BLaER1 treated with 17β-estradiol and CSF1 and Interleukin-3, amounts not matched to agents 10 nM and 100 nM (cell line): ENCODE measurements at regions not wholly inside any gene's neighbourhood (a gene's known extent, or its start where the extent isn't known, plus 50 kb on each side); places are given as distances from the start of the nearest gene placed in this dataset.
"Not testable (repeated sequence)": the region's sequence is repeated elsewhere in the genome, so short reads cannot be mapped to it uniquely, and the experiment has no call there.

ENCODE experiments used
- H3K27ac ChIP-seq, 11 experiments: shearing (Covaris generic); formaldehyde crosslinking; 2 replicates each; pipeline ENCODE4 v1.8.1; 2022
- H3K27me3 ChIP-seq, 11 experiments: shearing (Covaris generic); formaldehyde crosslinking; 2 replicates each; pipeline ENCODE4 v1.8.1; 2022
- H3K36me3 ChIP-seq, 11 experiments: shearing (Covaris generic); formaldehyde crosslinking; 2 replicates each; pipeline ENCODE4 v1.8.1; 2022
- H3K4me1 ChIP-seq, 10 experiments: shearing (Covaris generic); formaldehyde crosslinking; 2 replicates each; pipeline ENCODE4 v1.8.1; 2022
- H3K4me2 ChIP-seq, 11 experiments: shearing (Covaris generic); formaldehyde crosslinking; 2 replicates each; pipeline ENCODE4 v1.8.1; 2022
- H3K4me3 ChIP-seq, 10 experiments: shearing (Covaris generic); formaldehyde crosslinking; 2 replicates each; pipeline ENCODE4 v1.8.1; 2022
- H3K9ac ChIP-seq, 11 experiments: shearing (Covaris generic); formaldehyde crosslinking; 2 replicates each; pipeline ENCODE4 v1.8.1; 2022
- H3K9me3 ChIP-seq, 11 experiments: shearing (Covaris generic); formaldehyde crosslinking; replicated peaks in 1 of 11; 2 replicates each; pipeline ENCODE4 v1.8.1; 2022
- H4K20me1 ChIP-seq, 11 experiments: shearing (Covaris generic); formaldehyde crosslinking; 2 replicates each; pipeline ENCODE4 v1.8.1; 2022
- Cebpa-rat ChIP-seq, 11 experiments: shearing (Covaris generic); IDR thresholded peaks; 2 replicates each; pipeline ENCODE4 v1.8.1; 2022

GRCh38 chrX:34805951-34806350 lies 136.6 kb upstream of the FAM47B start:
- Histone ChIP-seq H4K20me1 (no peaks in the 10 kb centered on the region), H3K4me2 (no peak overlapping the region), H3K4me1 (peaks cover 0 to 7% (median 0%) of the 10 kb centered on the region in 10 experiments; a peak in 1 of 20 replicates), H3K27ac (no peak overlapping the region), H3K9ac (no peak overlapping the region), H3K4me3 (no peak overlapping the region), H3K9me3 (peaks cover 24 to 45% (median 33%) of the 10 kb centered on the region in 11 experiments), H3K27me3 (peaks cover 56 to 85% (median 67%) of the 10 kb centered on the region in 11 experiments), H3K36me3 (no peaks in the 10 kb centered on the region)
- no peak for TF ChIP-seq Cebpa-rat (IDR thresholded peaks at IDR 0.05)

- H3K27me3 ChIP-seq: peaks cover 65 to 100% (median 83%) of the 10 kb centered on the region in 11 experiments
- TF ChIP-seq Cebpa-rat (IDR thresholded peaks at IDR 0.05): no peak
- H3K4me3 ChIP-seq: no peak overlapping the region
- no peaks in the 10 kb centered on the region for H4K20me1 ChIP-seq
- H3K36me3 ChIP-seq: no peaks in the 10 kb centered on the region
- peaks cover 1 to 18% (median 6%) of the 10 kb centered on the region in 11 experiments; a peak in 16 of 22 replicates for H3K9me3 ChIP-seq
- no peak overlapping the region for H3K27ac ChIP-seq
- H3K4me2 ChIP-seq: no peak overlapping the region
- H3K4me1 ChIP-seq: peaks cover 0 to 7% (median 0%) of the 10 kb centered on the region in 10 experiments; a peak in 1 of 20 replicates
- H3K9ac ChIP-seq: no peak overlapping the region
Measured at GRCh38 chrX:34809096-34809495, 133.5 kb upstream of the FAM47B start.

- no peaks in the 10 kb centered on the region for H4K20me1 ChIP-seq
- no peaks in the 10 kb centered on the region for H3K36me3 ChIP-seq
- peaks cover 0 to 7% (median 0%) of the 10 kb centered on the region in 10 experiments; a peak in 1 of 20 replicates for H3K4me1 ChIP-seq
- no peak overlapping the region for H3K9ac ChIP-seq
- H3K4me3 ChIP-seq: no peak overlapping the region
- H3K27ac ChIP-seq: no peak overlapping the region
- no peak overlapping the region for H3K4me2 ChIP-seq
- H3K9me3 ChIP-seq: peaks cover 0 to 5% (median 0%) of the 10 kb centered on the region in 11 experiments; a peak in 2 of 22 replicates
- no peak for TF ChIP-seq Cebpa-rat (IDR thresholded peaks at IDR 0.05)
- peaks cover 72 to 100% (median 90%) of the 10 kb centered on the region in 11 experiments for H3K27me3 ChIP-seq
Measured at GRCh38 chrX:34810364-34810763, 132.2 kb upstream of the FAM47B start.

GRCh38 chrX:34810916-34811315 lies 131.7 kb upstream of the FAM47B start:
- Histone ChIP-seq H3K36me3 (no peaks in the 10 kb centered on the region), H3K4me3 (no peak overlapping the region), H3K9ac (no peak overlapping the region), H3K9me3 (no peaks in the 10 kb centered on the region; a peak in 1 of 22 replicates), H3K27ac (no peak overlapping the region), H4K20me1 (no peaks in the 10 kb centered on the region), H3K27me3 (peaks cover 75 to 100% (median 90%) of the 10 kb centered on the region in 11 experiments), H3K4me2 (no peak overlapping the region), H3K4me1 (peaks cover 0 to 7% (median 0%) of the 10 kb centered on the region in 10 experiments; a peak in 1 of 20 replicates)
- TF ChIP-seq Cebpa-rat (IDR thresholded peaks at IDR 0.05): no peak

- no peak overlapping the region for H3K9ac ChIP-seq
- no peaks in the 10 kb centered on the region for H4K20me1 ChIP-seq
- H3K27me3 ChIP-seq: peaks cover 71 to 100% (median 96%) of the 10 kb centered on the region in 11 experiments
- no peak overlapping the region for H3K4me2 ChIP-seq
- H3K4me3 ChIP-seq: no peak overlapping the region
- peaks cover 5 to 9% (median 7%) of the 10 kb centered on the region in 11 experiments; a peak in 14 of 22 replicates for H3K9me3 ChIP-seq
- H3K36me3 ChIP-seq: no peaks in the 10 kb centered on the region
- no peak for TF ChIP-seq Cebpa-rat (IDR thresholded peaks at IDR 0.05)
- peaks cover 0 to 7% (median 0%) of the 10 kb centered on the region in 10 experiments; a peak in 1 of 20 replicates for H3K4me1 ChIP-seq
- no peak overlapping the region for H3K27ac ChIP-seq
Measured at GRCh38 chrX:34813618-34814017, 129.0 kb upstream of the FAM47B start.

GRCh38 chrX:34826964-34827363 lies 115.6 kb upstream of the FAM47B start:
- H3K27me3 ChIP-seq: peaks cover 29 to 72% (median 53%) of the 10 kb centered on the region in 11 experiments; a peak in 21 of 22 replicates
- no peak overlapping the region for H3K4me2 ChIP-seq
- H3K36me3 ChIP-seq: no peaks in the 10 kb centered on the region
- no peak for TF ChIP-seq Cebpa-rat (IDR thresholded peaks at IDR 0.05)
- H3K27ac ChIP-seq: no peak overlapping the region
- H3K9ac ChIP-seq: no peak overlapping the region
- H3K4me1 ChIP-seq: no peaks in the 10 kb centered on the region
- H3K4me3 ChIP-seq: no peak overlapping the region
- H3K9me3 ChIP-seq: no peaks in the 10 kb centered on the region; a peak in 1 of 22 replicates
- H4K20me1 ChIP-seq: no peaks in the 10 kb centered on the region

- no peak overlapping the region for H3K27ac ChIP-seq
- H3K36me3 ChIP-seq: no peaks in the 10 kb centered on the region
- TF ChIP-seq Cebpa-rat (IDR thresholded peaks at IDR 0.05): no peak
- no peak overlapping the region for H3K4me3 ChIP-seq
- H4K20me1 ChIP-seq: no peaks in the 10 kb centered on the region
- H3K4me1 ChIP-seq: no peaks in the 10 kb centered on the region
- H3K27me3 ChIP-seq: peaks cover 6 to 79% (median 43%) of the 10 kb centered on the region in 11 experiments; a peak in 20 of 22 replicates
- H3K9ac ChIP-seq: no peak overlapping the region
- H3K4me2 ChIP-seq: no peak overlapping the region
- H3K9me3 ChIP-seq: peaks cover 18 to 29% (median 22%) of the 10 kb centered on the region in 11 experiments
Measured at GRCh38 chrX:34839451-34839850, 103.1 kb upstream of the FAM47B start.

- H4K20me1 ChIP-seq, H3K4me2 ChIP-seq, H3K4me3 ChIP-seq, H3K4me1 ChIP-seq, H3K9ac ChIP-seq, H3K27ac ChIP-seq, H3K36me3 ChIP-seq: not testable (repeated sequence)
- peaks cover 18 to 29% (median 22%) of the 10 kb centered on the region in 11 experiments for H3K9me3 ChIP-seq
- peaks cover 15 to 79% (median 48%) of the 10 kb centered on the region in 11 experiments; a peak in 20 of 22 replicates for H3K27me3 ChIP-seq
Measured at GRCh38 chrX:34841205-34841604, 101.4 kb upstream of the FAM47B start.

- no peaks in the 10 kb centered on the region for H4K20me1 ChIP-seq
- H3K4me1 ChIP-seq: no peaks in the 10 kb centered on the region
- H3K4me2 ChIP-seq: no peak overlapping the region
- no peak for TF ChIP-seq Cebpa-rat (IDR thresholded peaks at IDR 0.05)
- H3K36me3 ChIP-seq: no peaks in the 10 kb centered on the region
- no peak overlapping the region for H3K4me3 ChIP-seq
- H3K9ac ChIP-seq: no peak overlapping the region
- 0 out of 22 replicates have a peak, but pooled peaks cover 0 to 5% (median 0%) of the 10 kb centered on the region in 11 experiments for H3K9me3 ChIP-seq
- H3K27me3 ChIP-seq: peaks cover 58 to 96% (median 82%) of the 10 kb centered on the region in 11 experiments
- H3K27ac ChIP-seq: no peak overlapping the region
Measured at GRCh38 chrX:34848281-34848680, 94.3 kb upstream of the FAM47B start.

GRCh38 chrX:34849371-34849770 lies 93.2 kb upstream of the FAM47B start:
- Histone ChIP-seq H3K27me3 (peaks cover 68 to 97% (median 92%) of the 10 kb centered on the region in 11 experiments), H4K20me1 (no peaks in the 10 kb centered on the region), H3K36me3 (no peaks in the 10 kb centered on the region), H3K4me3 (no peak overlapping the region), H3K4me2 (no peak overlapping the region), H3K9ac (no peak overlapping the region), H3K27ac (no peak overlapping the region), H3K4me1 (no peaks in the 10 kb centered on the region), H3K9me3 (0 out of 22 replicates have a peak, but pooled peaks cover 0 to 5% (median 0%) of the 10 kb centered on the region in 11 experiments)
- TF ChIP-seq Cebpa-rat (IDR thresholded peaks at IDR 0.05): no peak
